HepG2 (cell line): ENCODE measurements at regions not wholly inside any gene's neighbourhood (a gene's known extent, or its start where the extent isn't known, plus 50 kb on each side); places are given as distances from the start of the nearest gene placed in this dataset.

Experiments used
- ATAC-seq: fragments of 200-7000 bp; cut with Tn5 transposase; 3 replicates; pipeline ENCODE4 v1.9.1; 2020; ENCODE audit warnings: mild to moderate bottlenecking, moderate library complexity
- BruUV-seq: library from RNA; stranded (reverse); fragments of 400-500 nt; replicated peaks from 2 replicates; lab custom pipeline; 2021; lab: Mats Ljungman, UMichigan
- CTCF ChIA-PET: fragments of 300-600 bp; formaldehyde crosslinking; extraction: SDS; loops from one replicate; lab custom pipeline; 2021; ENCODE audit warnings: low total read pairs, inconsistent platforms, low intra/inter-chr PET ratio; lab: Yijun Ruan, JAX
- POLR2A ChIA-PET: fragments of 350-600 bp; sonication (Branson Sonifier 250); formaldehyde crosslinking; loops from one replicate; lab custom pipeline; 2020; ENCODE audit warnings: antibody characterized with exemption, inconsistent platforms; lab: Yijun Ruan, JAX
- DNase-seq: peaks from one replicate; pipeline ENCODE4 v3.0.0-alpha.2; 2015; ENCODE audit warnings: low spot score
- FAIRE-seq: peaks from 3 replicates; lab custom pipeline; 2011; peaks lifted over from hg19 to GRCh38; lab: Jason Lieb, UNC
- H2AFZ ChIP-seq: one replicate; pipeline ENCODE4 v1.6.1; 2011; ENCODE audit warnings: low read length, inconsistent platforms
- H3K27ac ChIP-seq: fragments of 300-600 bp; 3 replicates; pipeline ENCODE4 v1.8.0; 2011; ENCODE audit warnings: mixed run types, mild to moderate bottlenecking, mixed read lengths, low read length, inconsistent platforms; ENCODE audit not compliant: insufficient read depth; ENCODE audit errors: extremely low read length
- H3K27me3 ChIP-seq, 2 experiments: fragments of 200-600 bp in 1 of 2; 2 replicates in 1 of 2; 3 replicates in 1 of 2; pipeline versions ENCODE4 v1.6.0 to v1.8.0; 2011; ENCODE audit warnings: low read length in 2 of 2, mild to moderate bottlenecking in 2 of 2, moderate library complexity in 2 of 2, inconsistent platforms in 1 of 2; ENCODE audit not compliant: insufficient read depth in 2 of 2, control insufficient read depth in 1 of 2
- H3K36me3 ChIP-seq, 2 experiments: fragments of 200-600 bp in 1 of 2; replicated peaks in 1 of 2; 2 replicates in 1 of 2; 3 replicates in 1 of 2; pipeline versions ENCODE4 v1.5.1 to v1.8.0; 2011; ENCODE audit warnings: low read length in 2 of 2, inconsistent platforms in 1 of 2; ENCODE audit not compliant: insufficient read depth in 2 of 2, control insufficient read depth in 1 of 2
- H3K4me1 ChIP-seq: 2 replicates; pipeline ENCODE4 v1.5.1; 2012; ENCODE audit warnings: low read length, inconsistent platforms; ENCODE audit not compliant: insufficient read depth
- H3K4me2 ChIP-seq: 2 replicates; pipeline ENCODE4 v1.6.0; 2011; ENCODE audit warnings: low read depth, low read length, inconsistent platforms
- H3K4me3 ChIP-seq, 3 experiments: fragments of 200-600 bp in 1 of 3; sonication (generic), shearing (Covaris generic) in 1 of 3; replicated peaks in 1 of 3; 2 replicates each; pipeline ENCODE4 v1.5.1; 2011 to 2016; ENCODE audit warnings: low read length in 3 of 3, inconsistent platforms in 2 of 3, low read depth in 2 of 3, mild to moderate bottlenecking in 2 of 3, control low read depth in 1 of 3, mixed read lengths in 1 of 3; ENCODE audit not compliant: insufficient read depth in 1 of 3
- H3K79me2 ChIP-seq: one replicate; pipeline ENCODE4 v1.6.1; 2011; ENCODE audit warnings: low read length, inconsistent platforms; ENCODE audit not compliant: insufficient read depth
- H3K9ac ChIP-seq: 2 replicates; pipeline ENCODE4 v1.6.0; 2011; ENCODE audit warnings: mild to moderate bottlenecking, low read depth, low read length, inconsistent platforms; ENCODE audit not compliant: insufficient read depth
- H3K9me3 ChIP-seq: 2 replicates; pipeline ENCODE4 v1.5.1; 2012; ENCODE audit warnings: mild to moderate bottlenecking, low read length
- H4K20me1 ChIP-seq: 2 replicates; pipeline ENCODE4 v1.6.0; 2011; ENCODE audit warnings: inconsistent platforms, mild to moderate bottlenecking, low read length, moderate library complexity; ENCODE audit not compliant: insufficient read depth
- CHCHD3 ChIP-seq: sonication (generic); formaldehyde crosslinking; IDR thresholded peaks from 2 replicates; pipeline ENCODE4 v1.8.0; 2022; ENCODE audit warnings: mild to moderate bottlenecking, missing genetic modification reagents, moderate library complexity
- DPF2 ChIP-seq: sonication (generic); formaldehyde crosslinking; IDR thresholded peaks from 2 replicates; pipeline ENCODE4 v1.4.0; 2020; ENCODE audit warnings: mild to moderate bottlenecking, low read depth, missing genetic modification reagents, borderline replicate concordance
- FOXO4 ChIP-seq: sonication (generic); formaldehyde crosslinking; conservative IDR thresholded peaks from 2 replicates; pipeline ENCODE4 v1.8.1; 2023; ENCODE audit warnings: missing genetic modification reagents
- HBP1 ChIP-seq: IDR thresholded peaks from 2 replicates; pipeline ENCODE4 v1.6.1; 2016; ENCODE audit warnings: low read depth, control low read depth
- HIC2 ChIP-seq: sonication (generic); formaldehyde crosslinking; IDR thresholded peaks from 2 replicates; pipeline ENCODE4 v1.9.0; 2022; ENCODE audit warnings: low read depth, missing genetic modification reagents
- KMT2A ChIP-seq: sonication (generic); formaldehyde crosslinking; IDR thresholded peaks from 2 replicates; pipeline ENCODE4 v1.4.0; 2020; ENCODE audit warnings: missing genetic modification reagents
- NR1H2 ChIP-seq: sonication (generic); formaldehyde crosslinking; IDR thresholded peaks from 2 replicates; pipeline ENCODE4 v1.8.1; 2022; ENCODE audit warnings: low read depth, missing genetic modification reagents, borderline replicate concordance
- SIX4 ChIP-seq: sonication (generic); formaldehyde crosslinking; IDR thresholded peaks from 2 replicates; pipeline ENCODE4 v1.4.0; 2020; ENCODE audit warnings: missing genetic modification reagents
- SRSF9 ChIP-seq: fragments of 200-400 bp; formaldehyde crosslinking; IDR thresholded peaks from 2 replicates; pipeline ENCODE4 v1.6.1; 2018; ENCODE audit warnings: borderline replicate concordance, mild to moderate bottlenecking, low read depth, low read length; ENCODE audit not compliant: insufficient read depth, poor library complexity, severe bottlenecking
- TBX3 ChIP-seq: fragments of 450-650 bp; IDR thresholded peaks from 2 replicates; pipeline ENCODE4 v1.6.1; 2017; ENCODE audit warnings: antibody characterized with exemption, mild to moderate bottlenecking, inconsistent platforms, borderline replicate concordance
- TRIM24 ChIP-seq: sonication (generic); formaldehyde crosslinking; IDR thresholded peaks from 2 replicates; pipeline ENCODE4 v1.8.0; 2022; ENCODE audit warnings: mild to moderate bottlenecking, missing genetic modification reagents
- ZFY ChIP-seq: sonication (generic); formaldehyde crosslinking; IDR thresholded peaks from 2 replicates; pipeline ENCODE4 v1.4.0; 2020; ENCODE audit warnings: missing genetic modification reagents
- ZNF430 ChIP-seq: sonication (generic); formaldehyde crosslinking; IDR thresholded peaks from 2 replicates; pipeline ENCODE4 v1.9.0; 2021; ENCODE audit warnings: mild to moderate bottlenecking, missing genetic modification reagents
- ZNF761 ChIP-seq: sonication (generic); formaldehyde crosslinking; conservative IDR thresholded peaks from 2 replicates; pipeline ENCODE4 v1.4.0; 2020; ENCODE audit warnings: mild to moderate bottlenecking, missing genetic modification reagents
- ZNF816 ChIP-seq: sonication (generic); formaldehyde crosslinking; IDR thresholded peaks from 2 replicates; pipeline ENCODE4 v1.8.0; 2022; ENCODE audit warnings: missing genetic modification reagents, mild to moderate bottlenecking, borderline replicate concordance
- WGBS: methylation state at CpG from one replicate; pipeline ENCODE4 v1.1.6; 2017; ENCODE audit warnings: low lambda C conversion rate; 5-methylcytosine and 5-hydroxymethylcytosine counted together
- in situ Hi-C: cut with HindIII; loops from 2 replicates; pipeline ENCODE4 v1.10.0; 2017; ENCODE audit warnings: low pct_unique_long_range_greater_than_20kb; ENCODE audit not compliant: extremely low pct_ligation_motif_present
- intact Hi-C: fragments of 100-400 bp; cut with micrococcal nuclease; formaldehyde crosslinking; loops from one replicate; pipeline ENCODE4 v1.10.0; 2022; ENCODE audit not compliant: unreplicated experiment
- TF ChIP-seq, protein P1 (sequence below): sonication (generic); formaldehyde crosslinking; IDR thresholded peaks from 2 replicates; pipeline ENCODE4 v1.8.1; 2023; ENCODE audit warnings: mild to moderate bottlenecking, missing genetic modification reagents
- TF ChIP-seq, protein P2 (sequence below): sonication (generic); formaldehyde crosslinking; IDR thresholded peaks from 2 replicates; pipeline ENCODE4 v1.4.0; 2020; ENCODE audit warnings: mild to moderate bottlenecking, missing genetic modification reagents
- TF ChIP-seq, protein P3 (sequence below): sonication (generic); formaldehyde crosslinking; IDR thresholded peaks from 2 replicates; pipeline ENCODE4 v1.9.0; 2021; ENCODE audit warnings: missing genetic modification reagents, mild to moderate bottlenecking, borderline replicate concordance

DNA sequence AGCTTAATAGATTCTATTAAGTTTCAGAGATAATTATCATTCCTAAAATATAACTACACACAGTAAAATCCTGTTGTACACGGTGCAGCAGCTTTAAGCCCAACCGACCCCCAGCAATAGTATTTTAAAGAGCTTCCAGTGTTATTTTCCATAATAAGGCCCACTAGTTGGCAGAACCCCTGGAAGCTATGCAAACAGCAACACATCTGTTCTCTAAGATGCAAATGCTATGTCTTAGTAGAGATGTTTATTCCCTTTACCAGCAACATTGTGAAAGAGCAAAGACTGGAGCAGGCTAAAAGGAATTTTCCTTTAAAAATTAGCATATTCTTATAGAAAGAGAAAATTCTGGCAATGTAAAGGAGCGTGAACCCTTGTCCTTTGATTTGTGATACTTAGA is 819.7 kb upstream of the ALCAM start (continued):
- TF ChIP-seq HBP1 (no peak), KMT2A (no peak), DPF2 (CRISPR knock-in tag) (no peak), TBX3 (no peak), SRSF9 (no peak), HIC2 (CRISPR knock-in tag) (no peak), ZFY (CRISPR knock-in tag) (no peak), SIX4 (CRISPR knock-in tag) (no peak), ZNF816 (CRISPR knock-in tag) (no peak), NR1H2 (no peak)
- TF ChIP-seq, protein P1, sequence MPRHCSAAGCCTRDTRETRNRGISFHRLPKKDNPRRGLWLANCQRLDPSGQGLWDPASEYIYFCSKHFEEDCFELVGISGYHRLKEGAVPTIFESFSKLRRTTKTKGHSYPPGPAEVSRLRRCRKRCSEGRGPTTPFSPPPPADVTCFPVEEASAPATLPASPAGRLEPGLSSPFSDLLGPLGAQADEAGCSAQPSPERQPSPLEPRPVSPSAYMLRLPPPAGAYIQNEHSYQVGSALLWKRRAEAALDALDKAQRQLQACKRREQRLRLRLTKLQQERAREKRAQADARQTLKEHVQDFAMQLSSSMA (CRISPR knock-in tag): no peak

DNA sequence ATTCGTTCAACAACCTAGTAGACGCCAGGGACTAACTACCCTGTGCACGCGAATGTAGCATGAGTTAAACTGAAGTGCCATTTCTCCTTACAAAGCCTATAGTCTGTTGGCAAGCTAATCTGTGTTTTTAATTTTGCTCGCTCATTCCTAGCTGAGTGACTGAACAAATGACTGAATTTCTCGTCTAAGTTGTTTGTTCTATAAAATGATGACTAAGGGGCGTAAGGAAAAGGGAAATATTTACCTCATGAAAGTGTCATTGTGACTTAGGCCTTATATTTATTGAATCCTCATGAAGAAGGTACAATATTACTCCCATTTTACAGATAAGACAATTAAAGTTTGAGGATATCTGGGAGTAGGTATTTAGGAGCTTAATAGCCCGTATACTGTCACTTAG is 818.3 kb upstream of the ALCAM start:
- H3K4me1 ChIP-seq: no peaks in the 10 kb centered on the region
- in situ Hi-C loops: no loop called here
- H2AFZ ChIP-seq: no peak overlapping the region
- ATAC-seq (no peak), FAIRE-seq (no peak), DNase-seq (no peak)
- ChIA-PET POLR2A (no interaction called here), CTCF (no interaction called here)
- H3K9me3 ChIP-seq: no peaks in the 10 kb centered on the region
- 3% methylated on average over 8 of the region's 8 CpGs for WGBS
- no TSS peak for BruUV-seq
- H3K4me3 ChIP-seq: no peak overlapping the region
- no peak overlapping the region for H3K27ac ChIP-seq
- H4K20me1 ChIP-seq: no peaks in the 10 kb centered on the region
- no peaks in the 10 kb centered on the region for H3K79me2 ChIP-seq
- intact Hi-C loops: no loop called here
- no peaks in the 10 kb centered on the region for H3K36me3 ChIP-seq
- no peak overlapping the region for H3K9ac ChIP-seq
- H3K4me2 ChIP-seq: no peak overlapping the region
- H3K27me3 ChIP-seq: no peaks in the 10 kb centered on the region
- no peak for TF ChIP-seq TRIM24 (CRISPR knock-in tag)
- TF ChIP-seq, protein P2, sequence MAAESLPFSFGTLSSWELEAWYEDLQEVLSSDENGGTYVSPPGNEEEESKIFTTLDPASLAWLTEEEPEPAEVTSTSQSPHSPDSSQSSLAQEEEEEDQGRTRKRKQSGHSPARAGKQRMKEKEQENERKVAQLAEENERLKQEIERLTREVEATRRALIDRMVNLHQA (CRISPR knock-in tag): no peak
- TF ChIP-seq ZNF430 (CRISPR knock-in tag): no peak
- TF ChIP-seq, protein P3, sequence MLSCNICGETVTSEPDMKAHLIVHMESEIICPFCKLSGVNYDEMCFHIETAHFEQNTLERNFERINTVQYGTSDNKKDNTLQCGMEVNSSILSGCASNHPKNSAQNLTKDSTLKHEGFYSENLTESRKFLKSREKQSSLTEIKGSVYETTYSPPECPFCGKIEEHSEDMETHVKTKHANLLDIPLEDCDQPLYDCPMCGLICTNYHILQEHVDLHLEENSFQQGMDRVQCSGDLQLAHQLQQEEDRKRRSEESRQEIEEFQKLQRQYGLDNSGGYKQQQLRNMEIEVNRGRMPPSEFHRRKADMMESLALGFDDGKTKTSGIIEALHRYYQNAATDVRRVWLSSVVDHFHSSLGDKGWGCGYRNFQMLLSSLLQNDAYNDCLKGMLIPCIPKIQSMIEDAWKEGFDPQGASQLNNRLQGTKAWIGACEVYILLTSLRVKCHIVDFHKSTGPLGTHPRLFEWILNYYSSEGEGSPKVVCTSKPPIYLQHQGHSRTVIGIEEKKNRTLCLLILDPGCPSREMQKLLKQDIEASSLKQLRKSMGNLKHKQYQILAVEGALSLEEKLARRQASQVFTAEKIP (CRISPR knock-in tag): no peak
- no peak for TF ChIP-seq ZNF761 (CRISPR knock-in tag)
- TF ChIP-seq FOXO4: no peak
- TF ChIP-seq CHCHD3: no peak
